ENCODE measurements at regions not wholly inside any gene's neighbourhood (a gene's known extent, or its start where the extent isn't known, plus 50 kb on each side); places are given as distances from the start of the nearest gene placed in this dataset.
"Not testable (repeated sequence)": the region's sequence is repeated elsewhere in the genome, so short reads cannot be mapped to it uniquely, and the experiment has no call there.

DNA sequence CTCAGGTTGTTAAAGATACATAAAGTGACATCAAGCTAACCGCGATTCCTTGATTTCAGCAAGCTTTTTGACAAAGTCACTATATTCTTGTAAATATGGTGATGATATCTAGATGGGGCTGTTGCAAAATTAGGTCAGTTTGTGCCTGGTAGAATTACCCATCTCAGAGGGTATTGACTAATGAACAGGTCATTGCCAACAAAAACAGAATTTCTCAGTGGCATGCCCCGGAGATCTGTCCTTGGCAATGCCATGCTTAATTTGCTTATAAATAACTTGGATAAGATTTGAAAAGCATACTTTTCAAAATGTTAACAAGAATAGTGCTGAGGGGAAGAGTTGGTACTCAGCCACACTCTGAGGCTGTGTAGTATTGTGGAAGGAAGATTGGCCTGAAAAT lies 783.3 kb upstream of the SEMA6A start:
- H3K36me3 ChIP-seq (ENCODE audit: control insufficient read depth, low read depth, low read length), result no peaks in the 10 kb centered on the region

GRCh38 chr5:117347280-117347679 lies 772.7 kb upstream of the SEMA6A start:
- Histone ChIP-seq H3K9ac (ENCODE audit: low read length) (no peak overlapping the region), H3K4me3 (ENCODE audit: low read length) (no peak overlapping the region), H3K4me1 (ENCODE audit: control insufficient read depth, low read depth, low read length) (peaks cover 11% of the 10 kb centered on the region), H3K27me3 (ENCODE audit: control insufficient read depth, insufficient read depth, low read length) (no peaks in the 10 kb centered on the region), H3K36me3 (ENCODE audit: control insufficient read depth, low read depth, low read length) (no peaks in the 10 kb centered on the region), H3K9me3 (ENCODE audit: control insufficient read depth, low read depth, low read length) (no peaks in the 10 kb centered on the region), H3K27ac (ENCODE audit: low read length) (no peak overlapping the region)

More for the DNA sequence above, 783.3 kb upstream of the SEMA6A start:
- Histone ChIP-seq H3K4me1 (ENCODE audit: control insufficient read depth, low read depth, low read length) (peaks cover 18% of the 10 kb centered on the region), H3K4me3 (ENCODE audit: low read length) (no peak overlapping the region), H3K27me3 (ENCODE audit: control insufficient read depth, insufficient read depth, low read length) (no peaks in the 10 kb centered on the region), H3K27ac (ENCODE audit: low read length) (no peak overlapping the region), H3K9me3 (ENCODE audit: control insufficient read depth, low read depth, low read length) (no peaks in the 10 kb centered on the region), H3K9ac (ENCODE audit: low read length) (no peak overlapping the region)

- H3K4me3 ChIP-seq (ENCODE audit: low read length), result not testable (repeated sequence)
These were observed 769.1 kb upstream of the SEMA6A start for GRCh38 chr5:117343726-117344125.

GRCh38 chr5:117337064-117337749 lies 762.6 kb upstream of the SEMA6A start:
- Histone ChIP-seq H3K4me3 (ENCODE audit: low read length) (no peak overlapping the region), H3K36me3 (ENCODE audit: control insufficient read depth, low read depth, low read length) (no peaks in the 10 kb centered on the region), H3K27ac (ENCODE audit: low read length) (no peak overlapping the region), H3K9ac (ENCODE audit: low read length) (no peak overlapping the region), H3K27me3 (ENCODE audit: control insufficient read depth, insufficient read depth, low read length) (no peaks in the 10 kb centered on the region), H3K4me1 (ENCODE audit: control insufficient read depth, low read depth, low read length) (no peaks in the 10 kb centered on the region), H3K9me3 (ENCODE audit: control insufficient read depth, low read depth, low read length) (no peaks in the 10 kb centered on the region)

More at GRCh38 chr5:117343726-117344125, 769.1 kb upstream of the SEMA6A start:
- not testable (repeated sequence) for H3K27me3 ChIP-seq (ENCODE audit: control insufficient read depth, insufficient read depth, low read length); H3K36me3 ChIP-seq (ENCODE audit: control insufficient read depth, low read depth, low read length); H3K9me3 ChIP-seq (ENCODE audit: control insufficient read depth, low read depth, low read length); H3K9ac ChIP-seq (ENCODE audit: low read length); H3K27ac ChIP-seq (ENCODE audit: low read length)
- peaks cover 11% of the 10 kb centered on the region for H3K4me1 ChIP-seq (ENCODE audit: control insufficient read depth, low read depth, low read length)

- Histone ChIP-seq H3K27me3 (ENCODE audit: control insufficient read depth, insufficient read depth, low read length) (no peaks in the 10 kb centered on the region), H3K36me3 (ENCODE audit: control insufficient read depth, low read depth, low read length) (no peaks in the 10 kb centered on the region), H3K27ac (ENCODE audit: low read length) (no peak overlapping the region), H3K4me3 (ENCODE audit: low read length) (no peak overlapping the region), H3K9me3 (ENCODE audit: control insufficient read depth, low read depth, low read length) (no peaks in the 10 kb centered on the region), H3K9ac (ENCODE audit: low read length) (no peak overlapping the region), H3K4me1 (ENCODE audit: control insufficient read depth, low read depth, low read length) (no peaks in the 10 kb centered on the region)
These were observed 761.6 kb upstream of the SEMA6A start for GRCh38 chr5:117336208-117336607.

- no peak overlapping the region for H3K9ac ChIP-seq (ENCODE audit: low read length)
- H3K9me3 ChIP-seq (ENCODE audit: control insufficient read depth, low read depth, low read length), result no peaks in the 10 kb centered on the region
- no peaks in the 10 kb centered on the region for H3K4me1 ChIP-seq (ENCODE audit: control insufficient read depth, low read depth, low read length)
- H3K36me3 ChIP-seq (ENCODE audit: control insufficient read depth, low read depth, low read length), result no peaks in the 10 kb centered on the region
- no peak overlapping the region for H3K27ac ChIP-seq (ENCODE audit: low read length)
- no peaks in the 10 kb centered on the region for H3K27me3 ChIP-seq (ENCODE audit: control insufficient read depth, insufficient read depth, low read length)
- H3K4me3 ChIP-seq (ENCODE audit: low read length), result no peak overlapping the region
These were observed 758.4 kb upstream of the SEMA6A start for GRCh38 chr5:117333011-117333410.

- Histone ChIP-seq H3K27me3 (ENCODE audit: control insufficient read depth, insufficient read depth, low read length) (no peaks in the 10 kb centered on the region), H3K4me3 (ENCODE audit: low read length) (no peak overlapping the region), H3K9me3 (ENCODE audit: control insufficient read depth, low read depth, low read length) (no peaks in the 10 kb centered on the region), H3K27ac (ENCODE audit: low read length) (no peak overlapping the region), H3K9ac (ENCODE audit: low read length) (no peak overlapping the region), H3K4me1 (ENCODE audit: control insufficient read depth, low read depth, low read length) (no peaks in the 10 kb centered on the region), H3K36me3 (ENCODE audit: control insufficient read depth, low read depth, low read length) (no peaks in the 10 kb centered on the region)
These were observed 757.7 kb upstream of the SEMA6A start for GRCh38 chr5:117332341-117332740.

DNA sequence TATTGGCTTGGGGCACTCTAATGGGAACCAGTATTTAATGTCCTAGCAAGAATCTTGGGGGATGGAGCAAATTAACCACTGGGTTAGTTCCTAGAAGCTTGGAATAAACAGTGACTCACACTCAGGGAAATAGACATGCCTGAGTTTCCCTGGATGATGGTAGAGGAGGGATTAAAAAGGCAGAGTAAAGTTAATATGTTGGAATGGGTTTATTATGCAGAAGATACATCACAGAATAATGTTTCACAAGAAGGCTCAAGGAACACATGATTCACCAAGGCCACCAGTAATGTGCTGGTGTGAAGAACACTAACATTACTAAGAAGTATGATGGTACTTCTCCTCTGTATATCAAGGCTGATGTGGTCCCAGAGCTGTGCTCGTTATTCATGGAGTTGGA lies 752.9 kb upstream of the SEMA6A start:
- Histone ChIP-seq H3K4me1 (ENCODE audit: control insufficient read depth, low read depth, low read length) (no peaks in the 10 kb centered on the region), H3K36me3 (ENCODE audit: control insufficient read depth, low read depth, low read length) (no peaks in the 10 kb centered on the region), H3K4me3 (ENCODE audit: low read length) (no peak overlapping the region), H3K27me3 (ENCODE audit: control insufficient read depth, insufficient read depth, low read length) (no peaks in the 10 kb centered on the region), H3K9ac (ENCODE audit: low read length) (no peak overlapping the region), H3K9me3 (ENCODE audit: control insufficient read depth, low read depth, low read length) (no peaks in the 10 kb centered on the region), H3K27ac (ENCODE audit: low read length) (no peak overlapping the region)

DNA sequence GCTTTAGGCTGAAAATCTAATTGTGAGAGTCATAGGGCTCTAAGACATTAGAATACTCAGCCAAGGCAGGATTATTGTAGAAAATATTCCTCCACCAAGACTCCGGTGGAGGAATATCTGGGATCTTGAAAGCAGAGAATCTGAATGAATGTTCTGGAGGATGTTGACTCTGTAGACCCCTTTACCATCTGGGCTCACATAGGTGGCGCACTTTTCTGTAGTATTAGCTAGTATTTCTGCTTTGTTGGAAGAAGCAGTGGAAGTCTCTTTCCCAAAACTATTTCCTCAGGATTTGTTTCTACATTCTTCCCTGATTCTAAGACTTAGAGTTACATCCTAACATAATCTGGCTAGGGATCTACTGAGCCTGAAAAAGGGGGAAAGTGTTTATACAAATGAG lies 752.4 kb upstream of the SEMA6A start:
- H3K9me3 ChIP-seq (ENCODE audit: control insufficient read depth, low read depth, low read length), result no peaks in the 10 kb centered on the region
- no peak overlapping the region for H3K4me3 ChIP-seq (ENCODE audit: low read length)
- H3K4me1 ChIP-seq (ENCODE audit: control insufficient read depth, low read depth, low read length), result no peaks in the 10 kb centered on the region
- no peaks in the 10 kb centered on the region for H3K27me3 ChIP-seq (ENCODE audit: control insufficient read depth, insufficient read depth, low read length)
- no peak overlapping the region for H3K9ac ChIP-seq (ENCODE audit: low read length)
- H3K27ac ChIP-seq (ENCODE audit: low read length), result no peak overlapping the region
- no peaks in the 10 kb centered on the region for H3K36me3 ChIP-seq (ENCODE audit: control insufficient read depth, low read depth, low read length)

GRCh38 chr5:117318528-117318927 lies 743.9 kb upstream of the SEMA6A start:
- no peaks in the 10 kb centered on the region for H3K36me3 ChIP-seq (ENCODE audit: control insufficient read depth, low read depth, low read length)
- no peaks in the 10 kb centered on the region for H3K9me3 ChIP-seq (ENCODE audit: control insufficient read depth, low read depth, low read length)

GRCh38 chr5:117315170-117315569 lies 740.5 kb upstream of the SEMA6A start:
- H3K36me3 ChIP-seq (ENCODE audit: control insufficient read depth, low read depth, low read length), result no peaks in the 10 kb centered on the region
- H3K27ac ChIP-seq (ENCODE audit: low read length), result no peak overlapping the region
- H3K4me1 ChIP-seq (ENCODE audit: control insufficient read depth, low read depth, low read length), result peaks cover 12% of the 10 kb centered on the region
- H3K27me3 ChIP-seq (ENCODE audit: control insufficient read depth, insufficient read depth, low read length), result no peaks in the 10 kb centered on the region
- no peaks in the 10 kb centered on the region for H3K9me3 ChIP-seq (ENCODE audit: control insufficient read depth, low read depth, low read length)
- H3K9ac ChIP-seq (ENCODE audit: low read length), result no peak overlapping the region
- no peak overlapping the region for H3K4me3 ChIP-seq (ENCODE audit: low read length)

More at GRCh38 chr5:117318528-117318927, 743.9 kb upstream of the SEMA6A start:
- H3K4me3 ChIP-seq (ENCODE audit: low read length), result no peak overlapping the region
- H3K9ac ChIP-seq (ENCODE audit: low read length), result no peak overlapping the region
- peaks cover 12% of the 10 kb centered on the region for H3K4me1 ChIP-seq (ENCODE audit: control insufficient read depth, low read depth, low read length)
- no peaks in the 10 kb centered on the region for H3K27me3 ChIP-seq (ENCODE audit: control insufficient read depth, insufficient read depth, low read length)
- no peak overlapping the region for H3K27ac ChIP-seq (ENCODE audit: low read length)

DNA sequence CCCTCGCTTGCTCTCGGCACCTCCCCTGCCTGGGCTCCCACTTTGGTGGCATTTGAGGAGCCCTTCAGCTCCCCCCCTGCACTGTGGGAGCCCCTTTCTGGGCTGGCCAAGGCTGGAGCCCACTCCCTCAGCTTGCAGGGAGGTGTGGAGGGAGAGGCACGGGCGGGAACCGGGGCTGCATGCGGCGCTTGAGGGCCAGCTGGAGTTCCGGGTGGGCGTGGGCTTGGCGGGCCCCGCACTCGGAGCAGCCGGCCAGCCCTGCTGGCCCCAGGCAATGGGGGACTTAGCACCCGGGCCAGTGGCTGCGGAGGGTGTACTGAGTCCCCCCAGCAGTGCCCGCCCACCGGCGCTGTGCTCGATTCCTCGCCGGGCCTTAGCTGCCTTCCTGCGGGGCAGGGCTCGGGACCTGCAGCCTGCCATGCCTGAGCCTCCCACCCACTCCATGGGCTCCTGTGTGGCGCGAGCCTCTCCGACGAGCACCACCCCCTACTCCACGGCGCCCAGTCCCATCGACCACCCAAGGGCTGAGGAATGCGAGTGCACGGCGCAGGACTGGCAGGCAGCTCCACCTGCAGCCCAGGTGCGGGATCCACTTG lies 730.0 kb upstream of the SEMA6A start:
- H3K9me3 ChIP-seq (ENCODE audit: control insufficient read depth, low read depth, low read length); H3K9ac ChIP-seq (ENCODE audit: low read length); H3K27ac ChIP-seq (ENCODE audit: low read length); H3K4me3 ChIP-seq (ENCODE audit: low read length); H3K27me3 ChIP-seq (ENCODE audit: control insufficient read depth, insufficient read depth, low read length); H3K4me1 ChIP-seq (ENCODE audit: control insufficient read depth, low read depth, low read length); H3K36me3 ChIP-seq (ENCODE audit: control insufficient read depth, low read depth, low read length): not testable (repeated sequence)
